HEK293T (cell line): ENCODE measurements at regions not wholly inside any gene's neighbourhood (a gene's known extent, or its start where the extent isn't known, plus 50 kb on each side); places are given as distances from the start of the nearest gene placed in this dataset.
A peak's percentile ranks its signal among the peaks of the same experiment; 100 is the strongest.

ENCODE experiments used
- CTCF ChIA-PET: fragments of 350-600 bp; formaldehyde crosslinking; extraction: SDS; loops from one replicate; lab custom pipeline; 2021; ENCODE audit warnings: antibody characterized with exemption, inconsistent platforms; lab: Yijun Ruan, JAX
- POLR2A ChIA-PET: fragments of 350-600 bp; formaldehyde crosslinking; extraction: SDS; loops from one replicate; lab custom pipeline; 2020; ENCODE audit warnings: antibody characterized with exemption, inconsistent platforms; lab: Yijun Ruan, JAX
- DNase-seq: peaks from one replicate; pipeline ENCODE4 v3.0.0; 2012; ENCODE audit warnings: mixed read lengths; ENCODE audit errors: extremely low spot score
- ARNT ChIP-seq: fragments of 450-650 bp; IDR thresholded peaks from 2 replicates; pipeline ENCODE4 v1.6.1; 2017; ENCODE audit warnings: mild to moderate bottlenecking
- BHLHE40 ChIP-seq: fragments of 450-650 bp; IDR thresholded peaks from 2 replicates; pipeline ENCODE4 v1.6.1; 2016; ENCODE audit warnings: mild to moderate bottlenecking, moderate library complexity, borderline replicate concordance
- CTBP1 ChIP-seq: fragments of 450-650 bp; IDR thresholded peaks from 2 replicates; pipeline ENCODE4 v1.6.1; 2016; ENCODE audit warnings: borderline replicate concordance
- ELF4 ChIP-seq: fragments of 450-650 bp; IDR thresholded peaks from 2 replicates; pipeline ENCODE4 v1.6.1; 2017; ENCODE audit warnings: antibody characterized with exemption
- FOXA1 ChIP-seq: fragments of 450-650 bp; IDR thresholded peaks from 2 replicates; pipeline ENCODE4 v1.6.1; 2016; ENCODE audit warnings: mild to moderate bottlenecking
- FOXK2 ChIP-seq: fragments of 450-650 bp; IDR thresholded peaks from 2 replicates; pipeline ENCODE4 v1.6.1; 2016; ENCODE audit warnings: mild to moderate bottlenecking
- FOXM1 ChIP-seq: fragments of 450-650 bp; IDR thresholded peaks from 2 replicates; pipeline ENCODE4 v1.6.1; 2017; ENCODE audit warnings: mild to moderate bottlenecking, borderline replicate concordance
- HDGF ChIP-seq: fragments of 450-650 bp; IDR thresholded peaks from 2 replicates; pipeline ENCODE4 v1.6.1; 2017; ENCODE audit warnings: antibody characterized with exemption, borderline replicate concordance
- L3MBTL2 ChIP-seq: fragments of 450-650 bp; conservative IDR thresholded peaks from 2 replicates; pipeline ENCODE4 v1.6.1; 2016; ENCODE audit warnings: mild to moderate bottlenecking
- LEF1 ChIP-seq: fragments of 450-650 bp; IDR thresholded peaks from 2 replicates; pipeline ENCODE4 v1.6.1; 2017; ENCODE audit warnings: mild to moderate bottlenecking, borderline replicate concordance
- NFRKB ChIP-seq: fragments of 450-650 bp; IDR thresholded peaks from 2 replicates; pipeline ENCODE4 v1.6.1; 2016; ENCODE audit warnings: mild to moderate bottlenecking, moderate library complexity
- SP1 ChIP-seq: fragments of 450-650 bp; IDR thresholded peaks from 2 replicates; pipeline ENCODE4 v1.6.1; 2017
- SUZ12 ChIP-seq: fragments of 450-650 bp; IDR thresholded peaks from 2 replicates; pipeline ENCODE4 v1.6.1; 2016; ENCODE audit warnings: mild to moderate bottlenecking
- TARDBP ChIP-seq: fragments of 450-650 bp; IDR thresholded peaks from 2 replicates; pipeline ENCODE4 v1.6.1; 2016
- ZNF384 ChIP-seq: fragments of 450-650 bp; IDR thresholded peaks from 2 replicates; pipeline ENCODE4 v1.6.1; 2016
- TF ChIP-seq, protein P1 (sequence below): fragments of 450-650 bp; IDR thresholded peaks from 2 replicates; pipeline ENCODE4 v1.6.1; 2016

DNA sequence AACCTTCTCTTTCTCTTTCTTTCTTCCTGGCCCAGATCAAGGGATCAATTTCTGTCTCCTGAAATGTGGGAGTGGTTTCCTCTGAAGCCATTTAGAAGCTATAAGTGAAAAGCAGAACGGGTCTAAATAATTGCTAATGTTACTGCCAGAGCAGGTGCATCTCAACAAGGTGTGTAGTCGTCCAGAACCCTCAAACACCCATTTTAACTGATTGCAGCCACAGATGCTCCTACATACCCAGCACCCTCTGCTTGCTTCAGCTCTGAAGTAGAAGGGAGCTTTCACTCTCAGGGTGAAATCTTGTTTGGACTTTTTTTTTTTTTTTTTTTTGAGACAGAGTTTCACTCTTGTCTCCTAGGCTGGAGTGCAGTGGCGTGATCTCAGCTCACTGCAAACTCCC lies 592.1 kb upstream of the ARID1B start:
- CTCF ChIA-PET, result interaction anchor here (0.6 kb wide), 1 partner anchor 235 kb away, joined by 4 read pairs; no protein-coding TSS in a partner anchor
- POLR2A ChIA-PET, result no interaction called here
- no peak for DNase-seq
- no peak for TF ChIP-seq CTBP1
- TF ChIP-seq, protein P1, sequence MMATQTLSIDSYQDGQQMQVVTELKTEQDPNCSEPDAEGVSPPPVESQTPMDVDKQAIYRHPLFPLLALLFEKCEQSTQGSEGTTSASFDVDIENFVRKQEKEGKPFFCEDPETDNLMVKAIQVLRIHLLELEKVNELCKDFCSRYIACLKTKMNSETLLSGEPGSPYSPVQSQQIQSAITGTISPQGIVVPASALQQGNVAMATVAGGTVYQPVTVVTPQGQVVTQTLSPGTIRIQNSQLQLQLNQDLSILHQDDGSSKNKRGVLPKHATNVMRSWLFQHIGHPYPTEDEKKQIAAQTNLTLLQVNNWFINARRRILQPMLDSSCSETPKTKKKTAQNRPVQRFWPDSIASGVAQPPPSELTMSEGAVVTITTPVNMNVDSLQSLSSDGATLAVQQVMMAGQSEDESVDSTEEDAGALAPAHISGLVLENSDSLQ, result no peak
- TF ChIP-seq TARDBP, result no peak
- no peak for TF ChIP-seq L3MBTL2
- no peak for TF ChIP-seq SP1
- no peak for TF ChIP-seq FOXA1
- TF ChIP-seq ZNF384, result no peak
- TF ChIP-seq SUZ12, result no peak
- TF ChIP-seq ELF4, result no peak
- no peak for TF ChIP-seq FOXK2
- no peak for TF ChIP-seq FOXM1
- no peak for TF ChIP-seq ARNT
- no peak for TF ChIP-seq BHLHE40
- TF ChIP-seq HDGF, result no peak

DNA sequence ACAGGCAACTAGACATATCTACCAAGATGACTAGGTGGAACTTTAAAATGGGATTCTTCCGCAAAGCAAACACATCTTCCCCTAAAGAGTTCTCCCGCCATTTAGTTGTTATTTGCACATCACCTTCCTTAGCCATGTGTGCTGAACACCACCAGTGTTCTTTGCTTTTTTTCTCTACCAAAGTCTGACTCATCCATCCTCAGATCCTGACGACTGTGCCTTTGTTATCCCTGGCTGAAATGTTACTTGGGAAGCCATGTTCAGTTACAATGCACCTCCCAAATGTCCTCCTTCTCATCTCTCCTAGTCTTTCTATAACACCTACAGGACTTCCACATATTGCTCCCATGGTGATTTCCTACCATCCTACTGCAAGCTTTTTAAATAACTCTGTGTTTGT lies 593.5 kb upstream of the ARID1B start:
- no peak for DNase-seq
- CTCF ChIA-PET, result no interaction called here
- TF ChIP-seq NFRKB, result no peak
- no peak for TF ChIP-seq HDGF
- TF ChIP-seq FOXM1, result no peak
- no peak for TF ChIP-seq L3MBTL2
- no peak for TF ChIP-seq CTBP1
- TF ChIP-seq TARDBP, result no peak
- TF ChIP-seq, protein P1, result no peak
- TF ChIP-seq LEF1, result no peak
- no peak for TF ChIP-seq ELF4
- TF ChIP-seq SUZ12, result no peak
- no peak for TF ChIP-seq BHLHE40
- TF ChIP-seq FOXA1, result no peak
- TF ChIP-seq SP1, result no peak
- POLR2A ChIA-PET, result no interaction called here

DNA sequence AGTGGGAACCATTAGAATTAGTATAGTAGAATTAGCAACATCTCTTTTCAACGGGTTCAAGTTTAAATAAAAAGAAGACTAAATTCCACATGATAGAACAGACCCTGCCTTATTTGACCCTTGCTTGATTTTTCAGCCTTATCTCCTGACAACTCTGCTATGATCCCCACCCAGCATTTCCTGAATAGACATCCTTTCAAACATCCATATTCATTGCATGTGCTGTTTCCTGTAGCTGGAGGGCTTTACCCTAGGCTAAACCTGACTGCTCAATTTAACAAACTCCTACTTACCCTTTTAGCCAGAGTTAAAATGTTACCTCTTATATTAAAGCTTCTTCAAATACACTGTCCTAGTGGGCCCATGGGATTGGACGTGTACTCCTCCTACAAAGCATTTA lies 594.8 kb upstream of the ARID1B start:
- CTCF ChIA-PET, result interaction anchor here (0.6 kb wide), 1 partner anchor 114 kb away, joined by 3 read pairs; no protein-coding TSS in a partner anchor
- no peak for DNase-seq
- POLR2A ChIA-PET, result no interaction called here
- TF ChIP-seq L3MBTL2 (no peak), BHLHE40 (no peak), SUZ12 (no peak), FOXM1 (no peak), NFRKB (no peak), FOXK2 (no peak), CTBP1 (no peak), ELF4 (no peak), ZNF384 (no peak)

DNA sequence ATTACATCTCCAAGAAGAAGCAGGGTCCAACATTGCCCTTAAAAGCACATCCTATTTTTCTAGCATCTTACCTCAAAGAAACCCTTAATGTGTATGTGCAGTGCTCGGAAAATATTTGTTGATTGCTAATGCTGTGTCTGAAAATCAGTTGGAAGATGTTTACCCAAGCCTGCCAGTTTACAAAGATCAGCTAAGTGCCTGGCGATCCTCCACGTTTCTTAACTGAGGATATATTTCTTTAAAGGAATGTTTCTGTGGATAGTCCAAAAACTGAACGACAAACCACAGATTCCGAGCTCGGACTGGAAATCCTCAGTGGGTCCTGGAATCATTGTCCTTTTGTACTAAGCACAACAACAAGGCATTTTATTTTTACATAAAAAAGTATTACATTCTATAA lies 595.7 kb upstream of the ARID1B start:
- TF ChIP-seq ZNF384 (no peak), CTBP1 (no peak), NFRKB (no peak), SUZ12 (no peak), FOXA1 (no peak), FOXK2 (no peak), SP1 (no peak), BHLHE40 (no peak), FOXM1 (no peak), TARDBP (no peak), L3MBTL2 (no peak), LEF1 (no peak)
- TF ChIP-seq, protein P1, result no peak
- ChIA-PET CTCF (interaction anchor here (0.5 kb wide), 1 partner anchor 24 kb away, joined by 5 read pairs; no protein-coding TSS in a partner anchor), POLR2A (no interaction called here)
- no peak for DNase-seq

DNA sequence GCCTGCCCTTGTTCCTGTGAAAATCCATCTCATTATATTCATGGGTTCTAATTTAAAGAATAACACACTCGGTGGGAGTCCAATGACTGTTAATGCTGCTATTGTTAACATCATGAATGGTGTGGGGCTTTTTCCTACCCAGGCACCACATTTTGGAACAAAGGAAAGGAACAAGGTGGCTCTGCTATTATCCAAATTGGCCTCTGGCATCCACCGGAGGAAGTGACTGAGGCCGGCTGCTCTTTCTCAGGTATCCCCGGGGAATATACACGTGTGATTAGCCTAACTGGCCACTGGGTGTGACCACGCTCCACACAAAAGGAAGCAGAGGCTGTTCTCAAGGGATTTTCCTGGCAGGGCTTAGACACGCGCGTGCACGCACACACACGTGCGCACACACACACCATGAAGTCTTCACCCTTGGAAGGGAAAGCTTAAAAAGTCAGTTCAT lies 601.2 kb upstream of the ARID1B start:
- peak; percentile 51 for DNase-seq
- POLR2A ChIA-PET, result no interaction called here
- TF ChIP-seq BHLHE40, result no peak
- TF ChIP-seq LEF1, result no peak
- no peak for TF ChIP-seq FOXA1
- TF ChIP-seq TARDBP, result no peak
- TF ChIP-seq FOXM1, result no peak
- no peak for TF ChIP-seq SUZ12
- TF ChIP-seq ZNF384, result no peak
- TF ChIP-seq L3MBTL2, result no peak
- CTCF ChIA-PET, result no interaction called here

DNA sequence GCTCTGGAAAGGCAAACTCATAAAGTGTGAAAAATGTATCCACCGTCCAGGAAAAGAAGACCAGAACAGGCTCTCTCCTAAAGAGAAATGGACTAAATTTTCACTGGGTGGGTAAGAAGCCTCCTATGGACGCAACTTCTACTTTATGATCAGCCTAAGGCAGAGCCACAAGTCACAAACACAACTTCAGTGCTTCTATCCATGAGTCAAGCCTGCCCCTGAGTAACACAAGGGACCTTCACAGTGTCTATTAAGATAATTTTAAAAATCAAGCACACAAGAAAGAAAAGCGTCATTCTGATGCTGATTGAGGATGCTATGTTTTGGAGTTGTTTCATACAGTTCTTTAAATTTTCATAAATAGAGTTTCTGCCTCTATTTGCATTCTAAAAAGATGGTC lies 601.7 kb upstream of the ARID1B start:
- POLR2A ChIA-PET, result no interaction called here
- CTCF ChIA-PET, result no interaction called here
- TF ChIP-seq HDGF (no peak), BHLHE40 (no peak), CTBP1 (no peak), ZNF384 (no peak), L3MBTL2 (no peak), NFRKB (no peak), LEF1 (no peak), ELF4 (no peak), FOXM1 (no peak), FOXK2 (no peak), FOXA1 (no peak), SP1 (no peak), SUZ12 (no peak), ARNT (no peak), TARDBP (no peak)
- no peak for DNase-seq
